GM23248 (cell line): ENCODE measurements at regions not wholly inside any gene's neighbourhood (a gene's known extent, or its start where the extent isn't known, plus 50 kb on each side); places are given as distances from the start of the nearest gene placed in this dataset.

Source experiments
- DNase-seq: peaks from one replicate; pipeline ENCODE4 v3.0.0-alpha.2; 2015
- H2AFZ ChIP-seq: fragments of 200-600 bp; sonication (generic); 2 replicates; pipeline ENCODE4 v1.6.1; 2016; ENCODE audit warnings: antibody characterized with exemption
- H3F3A ChIP-seq: fragments of 200-600 bp; sonication (generic); 2 replicates; pipeline ENCODE4 v1.6.1; 2016; ENCODE audit warnings: mild to moderate bottlenecking, antibody characterized with exemption, mixed run types; ENCODE audit not compliant: insufficient read depth
- H3K27ac ChIP-seq: fragments of 200-600 bp; sonication (generic); 2 replicates; pipeline ENCODE4 v1.5.1; 2016; ENCODE audit warnings: mild to moderate bottlenecking
- H3K27me3 ChIP-seq: fragments of 200-600 bp; sonication (generic); replicated peaks from 2 replicates; pipeline ENCODE4 v1.6.1; 2016; ENCODE audit warnings: mild to moderate bottlenecking; ENCODE audit not compliant: insufficient read depth
- H3K36me3 ChIP-seq: fragments of 200-600 bp; sonication (generic); 2 replicates; pipeline ENCODE4 v1.6.1; 2016; ENCODE audit warnings: low read depth, mild to moderate bottlenecking
- H3K4me1 ChIP-seq: fragments of 200-600 bp; sonication (generic); 2 replicates; pipeline ENCODE4 v1.6.1; 2016; ENCODE audit warnings: mild to moderate bottlenecking; ENCODE audit not compliant: insufficient read depth
- H3K4me2 ChIP-seq: fragments of 200-600 bp; sonication (generic); one replicate; pipeline ENCODE4 v1.6.1; 2016; ENCODE audit warnings: mild to moderate bottlenecking; ENCODE audit not compliant: unreplicated experiment
- H3K4me3 ChIP-seq: fragments of 200-600 bp; sonication (generic); 2 replicates; pipeline ENCODE4 v1.5.1; 2016; ENCODE audit warnings: mild to moderate bottlenecking
- H3K79me2 ChIP-seq: fragments of 200-600 bp; sonication (generic); 2 replicates; pipeline ENCODE4 v1.6.1; 2016; ENCODE audit warnings: mild to moderate bottlenecking; ENCODE audit not compliant: insufficient read depth
- H3K9ac ChIP-seq: fragments of 200-600 bp; sonication (generic); 2 replicates; pipeline ENCODE4 v1.6.1; 2016; ENCODE audit warnings: mild to moderate bottlenecking
- H3K9me2 ChIP-seq: fragments of 200-600 bp; sonication (generic); 2 replicates; pipeline ENCODE4 v1.6.1; 2016; ENCODE audit warnings: mixed run types, mild to moderate bottlenecking, moderate library complexity; ENCODE audit not compliant: insufficient read depth
- H3K9me3 ChIP-seq: fragments of 200-600 bp; sonication (generic); one replicate; pipeline ENCODE4 v1.6.1; 2017; ENCODE audit warnings: low read depth
- H4K20me1 ChIP-seq: fragments of 200-600 bp; sonication (generic); 2 replicates; pipeline ENCODE4 v1.6.0; 2016; ENCODE audit not compliant: insufficient read depth
- EZH2 ChIP-seq: fragments of 200-600 bp; sonication (generic); IDR thresholded peaks from 2 replicates; pipeline ENCODE4 v1.6.1; 2018; ENCODE audit warnings: antibody characterized with exemption, mild to moderate bottlenecking; ENCODE audit not compliant: insufficient read depth, poor library complexity, severe bottlenecking
- EZH2phosphoT487 ChIP-seq: fragments of 200-600 bp; sonication (generic); IDR thresholded peaks from 2 replicates; pipeline ENCODE4 v1.6.1; 2018; ENCODE audit warnings: antibody characterized with exemption, moderate library complexity, mild to moderate bottlenecking, low read depth; ENCODE audit not compliant: insufficient read depth
- WGBS, 2 experiments: methylation state at CpG; one replicate each; pipeline ENCODE4 v1.1.6; 2015 to 2017; ENCODE audit warnings: low lambda C conversion rate in 2 of 2, low coverage in 1 of 2; ENCODE audit errors: missing lambda C conversion rate in 2 of 2; 5-methylcytosine and 5-hydroxymethylcytosine counted together
- in situ Hi-C: fragments of 300-500 bp; cut with MboI; formaldehyde crosslinking; loops from 2 replicates; pipeline ENCODE4 v1.15.0; 2020

- Histone ChIP-seq H3K4me2 (no peak overlapping the region), H3K9me3 (no peaks in the 10 kb centered on the region), H3K36me3 (no peaks in the 10 kb centered on the region), H3K27ac (no peak overlapping the region), H4K20me1 (no peaks in the 10 kb centered on the region), H3K27me3 (no peaks in the 10 kb centered on the region), H3K79me2 (no peaks in the 10 kb centered on the region), H3F3A (no peaks in the 10 kb centered on the region), H2AFZ (no peak overlapping the region), H3K4me1 (no peaks in the 10 kb centered on the region), H3K9me2 (no peaks in the 10 kb centered on the region), H3K4me3 (no peak overlapping the region), H3K9ac (no peak overlapping the region)
- in situ Hi-C loops: no loop called here
- DNase-seq: no peak
- 43 to 50% methylated on average over 2 of the region's 2 CpGs for WGBS, 2 experiments
- no peak for TF ChIP-seq EZH2phosphoT487
- TF ChIP-seq EZH2: no peak
Observed at GRCh38 chr9:75422944-75423522, 334.7 kb downstream of the OSTF1 start.

- Histone ChIP-seq H3K79me2 (no peaks in the 10 kb centered on the region), H2AFZ (no peak overlapping the region), H3K36me3 (no peaks in the 10 kb centered on the region), H4K20me1 (no peaks in the 10 kb centered on the region), H3K9ac (no peak overlapping the region), H3K9me2 (no peaks in the 10 kb centered on the region), H3F3A (no peaks in the 10 kb centered on the region), H3K9me3 (no peaks in the 10 kb centered on the region), H3K4me1 (no peaks in the 10 kb centered on the region), H3K27ac (no peak overlapping the region), H3K4me2 (no peak overlapping the region), H3K27me3 (no peaks in the 10 kb centered on the region), H3K4me3 (no peak overlapping the region)
- TF ChIP-seq EZH2phosphoT487: no peak
- DNase-seq: no peak
- in situ Hi-C loops: loop anchor here (10.0 kb wide), 1 partner anchor 65 kb away; no protein-coding TSS in a partner anchor
- 30 to 33% methylated on average over 3 of the region's 3 CpGs for WGBS, 2 experiments
Observed at GRCh38 chr9:75429531-75430475, 341.5 kb downstream of the OSTF1 start.

GRCh38 chr9:75431375-75431774, 343.1 kb downstream of the OSTF1 start:
- H3K27ac ChIP-seq: no peak overlapping the region
- DNase-seq: no peak
- H3K4me2 ChIP-seq: no peak overlapping the region
- no peaks in the 10 kb centered on the region for H3K9me3 ChIP-seq
- no peak overlapping the region for H3K4me3 ChIP-seq
- no peak overlapping the region for H2AFZ ChIP-seq
- H3K36me3 ChIP-seq: no peaks in the 10 kb centered on the region
- TF ChIP-seq EZH2: no peak
- TF ChIP-seq EZH2phosphoT487: no peak
- no peaks in the 10 kb centered on the region for H3K79me2 ChIP-seq
- H3F3A ChIP-seq: no peaks in the 10 kb centered on the region
- H3K9me2 ChIP-seq: no peaks in the 10 kb centered on the region
- H3K4me1 ChIP-seq: no peaks in the 10 kb centered on the region
- in situ Hi-C loops: loop anchor here (10.0 kb wide), 1 partner anchor 63 kb away; no protein-coding TSS in a partner anchor
- H4K20me1 ChIP-seq: no peaks in the 10 kb centered on the region
- no peaks in the 10 kb centered on the region for H3K27me3 ChIP-seq
- H3K9ac ChIP-seq: no peak overlapping the region

GRCh38 chr9:75432386-75432785, 344.1 kb downstream of the OSTF1 start:
- H3K27me3 ChIP-seq: no peaks in the 10 kb centered on the region
- H3K36me3 ChIP-seq: no peaks in the 10 kb centered on the region
- H2AFZ ChIP-seq: no peak overlapping the region
- TF ChIP-seq EZH2phosphoT487 (no peak), EZH2 (no peak)
- H3K9me2 ChIP-seq: no peaks in the 10 kb centered on the region
- H3K79me2 ChIP-seq: no peaks in the 10 kb centered on the region
- H3K4me3 ChIP-seq: no peak overlapping the region
- no peaks in the 10 kb centered on the region for H4K20me1 ChIP-seq
- H3K4me1 ChIP-seq: no peaks in the 10 kb centered on the region
- no peak for DNase-seq
- no peak overlapping the region for H3K9ac ChIP-seq
- H3K27ac ChIP-seq: no peak overlapping the region
- H3K9me3 ChIP-seq: no peaks in the 10 kb centered on the region
- no peaks in the 10 kb centered on the region for H3F3A ChIP-seq
- WGBS, 2 experiments: 11 to 15% methylated on average over 1 of the region's 1 CpG
- no peak overlapping the region for H3K4me2 ChIP-seq
- in situ Hi-C loops: loop anchor here (10.0 kb wide), 1 partner anchor 62 kb away; no protein-coding TSS in a partner anchor
